Gastroesophageal sphincter (tissue), 4 donors: ENCODE measurements at regions not wholly inside any gene's neighbourhood (a gene's known extent, or its start where the extent isn't known, plus 50 kb on each side); places are given as distances from the start of the nearest gene placed in this dataset.

Experiments used
- ATAC-seq: fragments of 150-250 bp; one replicate; pipeline ENCODE4 v1.9.1; 2016; ENCODE audit warnings: mild to moderate bottlenecking, moderate library complexity
- H3K27ac ChIP-seq, 4 donors: fragments of 200-600 bp; sonication (generic) in 3 of 4; 1 replicate in 3 of 4; 2 replicates in 1 of 4; pipeline ENCODE4 v1.5.1; 2016 to 2019
- H3K27me3 ChIP-seq: fragments of 200-600 bp; sonication (generic); one replicate; pipeline ENCODE4 v1.5.1; 2019
- H3K36me3 ChIP-seq, 2 donors: fragments of 200-600 bp; sonication (generic); one replicate each; pipeline ENCODE4 v1.5.1; 2019; ENCODE audit warnings: control low read depth in 1 of 2
- H3K4me1 ChIP-seq, 3 donors: fragments of 200-600 bp; sonication (generic); 1 replicate in 2 of 3; 2 replicates in 1 of 3; pipeline ENCODE4 v1.5.1; 2016 to 2019; ENCODE audit warnings: control low read depth in 2 of 3
- H3K4me3 ChIP-seq, 2 donors: fragments of 200-600 bp; sonication (generic); one replicate each; pipeline ENCODE4 v1.5.1; 2019; ENCODE audit warnings: mild to moderate bottlenecking in 1 of 2, moderate library complexity in 1 of 2
- H3K9me3 ChIP-seq, 3 donors: fragments of 200-600 bp; sonication (generic); one replicate each; pipeline ENCODE4 v1.5.1; 2017 to 2019; ENCODE audit warnings: control low read depth in 2 of 3
- CTCF ChIP-seq, 4 experiments: fragments of 200-600 bp in 2 of 4; fragments of 450-650 bp in 2 of 4; sonication (generic) in 1 of 4; IDR thresholded peaks; one replicate each; pipeline ENCODE4 v1.5.1; 2017 to 2019; ENCODE audit warnings: antibody characterized with exemption in 4 of 4, mild to moderate bottlenecking in 2 of 4, moderate library complexity in 2 of 4
- EP300 ChIP-seq: sonication (generic); formaldehyde crosslinking; IDR thresholded peaks from one replicate; pipeline ENCODE4 v1.6.1; 2017; ENCODE audit warnings: antibody characterized with exemption, mild to moderate bottlenecking
- POLR2A ChIP-seq, 2 donors: fragments of 450-650 bp; IDR thresholded peaks; one replicate each; pipeline ENCODE4 v1.6.1; 2017; ENCODE audit warnings: antibody characterized with exemption in 2 of 2, mild to moderate bottlenecking in 2 of 2, moderate library complexity in 1 of 2
- POLR2AphosphoS5 ChIP-seq: sonication (generic); formaldehyde crosslinking; IDR thresholded peaks from one replicate; pipeline ENCODE4 v1.6.1; 2017; ENCODE audit warnings: antibody characterized with exemption
- WGBS, 2 donors: methylation state at CpG; one replicate each; pipeline ENCODE4 v1.1.5; 2018; ENCODE audit warnings: low coverage in 1 of 2; 5-methylcytosine and 5-hydroxymethylcytosine counted together

- H3K4me3 ChIP-seq: no peak overlapping the region
- TF ChIP-seq CTCF (IDR thresholded peaks at IDR 0.05): no peak
- TF ChIP-seq POLR2A (IDR thresholded peaks at IDR 0.05): no peak
- TF ChIP-seq POLR2AphosphoS5: no peak
- TF ChIP-seq EP300: no peak
- no peaks in the 10 kb centered on the region for H3K36me3 ChIP-seq
- WGBS, 2 donors: 80 to 87% methylated on average over 9 of the region's 12 CpGs
- no peak for ATAC-seq
- no peaks in the 10 kb centered on the region for H3K9me3 ChIP-seq
- peak overlapping the region in 1 of 4 donors; percentile 79 for H3K27ac ChIP-seq
- peaks cover 0 to 26% (median 9%) of the 10 kb centered on the region in 3 donors for H3K4me1 ChIP-seq
- H3K27me3 ChIP-seq: no peaks in the 10 kb centered on the region
These were observed 52.6 kb upstream of the LYST start for GRCh38 chr1:235919127-235919832.

GRCh38 chr1:235918465-235918864 is 51.8 kb upstream of the LYST start:
- Histone ChIP-seq H3K36me3 (no peaks in the 10 kb centered on the region), H3K27ac (peak overlapping the region in 2 of 4 donors; percentile 66 to 79), H3K4me1 (peaks cover 0 to 20% (median 9%) of the 10 kb centered on the region in 3 donors), H3K27me3 (no peaks in the 10 kb centered on the region), H3K9me3 (no peaks in the 10 kb centered on the region), H3K4me3 (no peak overlapping the region)
- WGBS, 2 donors: 50 to 97% methylated on average over 2 to 5 of the region's 5 CpGs
- TF ChIP-seq CTCF (IDR thresholded peaks at IDR 0.05) (no peak), POLR2AphosphoS5 (no peak), POLR2A (IDR thresholded peaks at IDR 0.05) (no peak), EP300 (no peak)
- no peak for ATAC-seq

GRCh38 chr1:235918032-235918431 is 51.3 kb upstream of the LYST start:
- no peak for ATAC-seq
- Histone ChIP-seq H3K36me3 (no peaks in the 10 kb centered on the region), H3K27ac (peak overlapping the region in 3 of 4 donors; percentile 56 to 79 (median 66)), H3K9me3 (no peaks in the 10 kb centered on the region), H3K4me1 (peaks cover 0 to 18% (median 9%) of the 10 kb centered on the region in 3 donors), H3K4me3 (no peak overlapping the region), H3K27me3 (no peaks in the 10 kb centered on the region)
- TF ChIP-seq POLR2A (IDR thresholded peaks at IDR 0.05): no peak
- WGBS, 2 donors: 91 to 97% methylated on average over 6 to 13 of the region's 13 CpGs

- ATAC-seq: peak; percentile 94
- no peak overlapping the region for H3K4me3 ChIP-seq
- H3K36me3 ChIP-seq: no peaks in the 10 kb centered on the region
- peak overlapping the region in 3 of 4 donors; percentile 66 to 79 (median 76) for H3K27ac ChIP-seq
- H3K4me1 ChIP-seq: peaks cover 0 to 18% (median 9%) of the 10 kb centered on the region in 3 donors
- H3K9me3 ChIP-seq: no peaks in the 10 kb centered on the region
- H3K27me3 ChIP-seq: no peaks in the 10 kb centered on the region
- 4 to 6% methylated on average over 4 to 5 of the region's 8 CpGs for WGBS, 2 donors
- TF ChIP-seq POLR2A (IDR thresholded peaks at IDR 0.05) (no peak), CTCF (IDR thresholded peaks at IDR 0.05) (no peak), EP300 (no peak), POLR2AphosphoS5 (peak; percentile 78)
These were observed 50.6 kb upstream of the LYST start for GRCh38 chr1:235917267-235917811.
